ENCODE measurements at regions not wholly inside any gene's neighbourhood (a gene's known extent, or its start where the extent isn't known, plus 50 kb on each side); places are given as distances from the start of the nearest gene placed in this dataset.
"Not testable (repeated sequence)": the region's sequence is repeated elsewhere in the genome, so short reads cannot be mapped to it uniquely, and the experiment has no call there.

DNA sequence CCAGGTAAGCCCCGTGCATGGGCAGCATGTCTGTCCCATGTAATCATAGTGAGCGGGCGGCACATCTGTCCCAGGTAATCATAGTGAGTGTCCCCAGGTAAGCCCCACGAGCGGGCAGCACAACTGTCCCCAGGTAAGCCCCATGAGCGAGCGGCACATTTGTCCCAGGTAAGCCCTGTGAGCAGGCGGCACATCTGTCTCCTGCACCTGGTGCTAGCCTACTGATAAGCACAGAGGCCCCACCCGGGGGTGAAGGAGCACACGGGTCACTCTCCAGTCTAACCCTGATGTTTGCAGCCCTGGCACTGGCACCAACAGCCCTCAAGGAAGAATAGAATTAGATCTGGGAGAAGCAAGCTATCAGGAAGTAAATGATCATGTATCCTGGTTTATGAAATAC is 99.2 kb downstream of the ATP6V0E2 start:
- H3K4me1 Mint-ChIP-seq (ENCODE audit: low read depth); DNase-seq (ENCODE audit: low spot score, unreplicated experiment); H3K36me3 Mint-ChIP-seq (ENCODE audit: insufficient read depth); H3K9me3 Mint-ChIP-seq (ENCODE audit: low read depth); H3K4me3 Mint-ChIP-seq (ENCODE audit: low read depth); H3K27ac Mint-ChIP-seq: not testable (repeated sequence)
- peaks cover 47% of the 10 kb centered on the region for H3K27me3 Mint-ChIP-seq

DNA sequence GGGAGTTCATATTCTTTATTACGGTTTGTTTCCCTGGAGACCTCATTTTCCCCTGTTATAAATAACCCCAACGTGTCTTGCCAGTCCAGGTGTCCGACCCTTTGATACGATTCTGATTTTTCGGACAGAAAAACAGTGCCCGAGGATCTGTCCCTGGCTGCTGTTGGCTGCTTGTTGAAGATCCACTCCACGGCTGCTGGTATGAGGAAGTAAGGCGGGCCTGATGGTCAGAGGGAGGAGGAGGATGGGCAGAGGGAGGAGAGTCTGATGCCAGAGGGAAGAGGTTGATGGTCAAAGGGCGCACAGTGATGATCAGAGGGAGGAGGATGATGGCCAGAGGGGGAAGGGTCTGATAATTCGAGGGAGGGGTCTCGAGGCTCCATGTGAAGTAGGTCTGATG is 99.9 kb downstream of the ATP6V0E2 start:
- DNase-seq (ENCODE audit: low spot score, unreplicated experiment); H3K36me3 Mint-ChIP-seq (ENCODE audit: insufficient read depth); H3K4me3 Mint-ChIP-seq (ENCODE audit: low read depth); H3K9me3 Mint-ChIP-seq (ENCODE audit: low read depth); H3K4me1 Mint-ChIP-seq (ENCODE audit: low read depth); H3K27ac Mint-ChIP-seq: not testable (repeated sequence)
- H3K27me3 Mint-ChIP-seq: peaks cover 50% of the 10 kb centered on the region

- H3K36me3 Mint-ChIP-seq (ENCODE audit: insufficient read depth); H3K27ac Mint-ChIP-seq; H3K4me1 Mint-ChIP-seq (ENCODE audit: low read depth); DNase-seq (ENCODE audit: low spot score, unreplicated experiment); H3K9me3 Mint-ChIP-seq (ENCODE audit: low read depth); H3K4me3 Mint-ChIP-seq (ENCODE audit: low read depth): not testable (repeated sequence)
- peaks cover 54% of the 10 kb centered on the region for H3K27me3 Mint-ChIP-seq
These were observed 101.8 kb downstream of the ATP6V0E2 start for GRCh38 chr7:149975608-149976007.

- H3K4me1 Mint-ChIP-seq (ENCODE audit: low read depth); H3K36me3 Mint-ChIP-seq (ENCODE audit: insufficient read depth); DNase-seq (ENCODE audit: low spot score, unreplicated experiment); H3K4me3 Mint-ChIP-seq (ENCODE audit: low read depth); H3K27ac Mint-ChIP-seq; H3K9me3 Mint-ChIP-seq (ENCODE audit: low read depth): not testable (repeated sequence)
- peaks cover 38% of the 10 kb centered on the region for H3K27me3 Mint-ChIP-seq
These were observed 104.8 kb downstream of the ATP6V0E2 start for GRCh38 chr7:149978537-149978936.

DNA sequence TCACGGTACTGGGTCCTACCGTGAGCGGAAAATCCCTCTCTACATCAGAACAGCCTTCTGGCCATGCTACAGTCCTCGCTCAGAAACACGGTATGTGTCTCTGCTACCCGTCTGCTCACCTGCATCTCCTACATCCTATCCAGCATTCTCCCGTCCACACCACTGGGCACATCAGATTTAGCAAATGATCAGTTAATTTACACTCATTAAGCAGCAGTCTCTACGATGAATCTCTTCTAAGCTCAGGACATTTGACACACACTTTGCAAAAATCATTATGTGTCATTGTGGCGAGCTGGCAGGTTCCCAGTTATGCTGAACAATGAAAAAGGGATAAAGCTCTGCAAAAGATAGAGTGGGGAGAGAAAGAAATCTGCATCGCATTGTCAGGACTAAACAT is 105.2 kb downstream of the ATP6V0E2 start:
- not testable (repeated sequence) for H3K36me3 Mint-ChIP-seq (ENCODE audit: insufficient read depth); H3K4me1 Mint-ChIP-seq (ENCODE audit: low read depth); H3K4me3 Mint-ChIP-seq (ENCODE audit: low read depth); H3K27ac Mint-ChIP-seq; H3K9me3 Mint-ChIP-seq (ENCODE audit: low read depth); DNase-seq (ENCODE audit: low spot score, unreplicated experiment)
- H3K27me3 Mint-ChIP-seq: peaks cover 38% of the 10 kb centered on the region

- H3K4me3 Mint-ChIP-seq (ENCODE audit: low read depth); H3K36me3 Mint-ChIP-seq (ENCODE audit: insufficient read depth); DNase-seq (ENCODE audit: low spot score, unreplicated experiment); H3K9me3 Mint-ChIP-seq (ENCODE audit: low read depth); H3K27ac Mint-ChIP-seq; H3K4me1 Mint-ChIP-seq (ENCODE audit: low read depth): not testable (repeated sequence)
- peaks cover 20% of the 10 kb centered on the region for H3K27me3 Mint-ChIP-seq
These were observed 108.9 kb downstream of the ATP6V0E2 start for GRCh38 chr7:149982537-149983112.

DNA sequence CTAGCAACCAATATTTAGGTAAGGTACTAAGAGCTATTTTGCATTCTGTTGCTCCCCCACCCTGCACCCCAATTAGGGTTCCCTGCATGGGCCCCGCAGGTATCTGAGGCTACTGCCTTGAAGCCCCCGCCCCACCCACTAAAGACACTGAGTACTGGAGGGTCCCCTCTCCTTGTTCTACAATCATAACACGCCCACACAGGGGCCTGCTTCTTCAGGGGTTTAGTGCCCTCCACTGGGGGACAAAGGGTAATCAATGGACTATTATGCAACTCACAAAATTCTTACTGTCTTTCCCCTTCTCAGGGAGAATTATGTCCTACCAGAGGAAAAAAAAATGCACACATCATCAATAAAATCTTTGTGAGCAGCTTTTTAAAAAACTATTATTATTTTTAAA is 113.1 kb downstream of the ATP6V0E2 start:
- H3K36me3 Mint-ChIP-seq (ENCODE audit: insufficient read depth); H3K4me3 Mint-ChIP-seq (ENCODE audit: low read depth); H3K4me1 Mint-ChIP-seq (ENCODE audit: low read depth); H3K27ac Mint-ChIP-seq; DNase-seq (ENCODE audit: low spot score, unreplicated experiment); H3K9me3 Mint-ChIP-seq (ENCODE audit: low read depth): not testable (repeated sequence)
- peaks cover 33% of the 10 kb centered on the region for H3K27me3 Mint-ChIP-seq

- DNase-seq (ENCODE audit: low spot score, unreplicated experiment); H3K4me1 Mint-ChIP-seq (ENCODE audit: low read depth); H3K9me3 Mint-ChIP-seq (ENCODE audit: low read depth); H3K4me3 Mint-ChIP-seq (ENCODE audit: low read depth); H3K36me3 Mint-ChIP-seq (ENCODE audit: insufficient read depth): not testable (repeated sequence)
- H3K27me3 Mint-ChIP-seq: peaks cover 51% of the 10 kb centered on the region
- H3K27ac Mint-ChIP-seq: peak overlapping the region; percentile 31
These were observed 118.0 kb downstream of the ATP6V0E2 start for GRCh38 chr7:149991652-149992302.

GRCh38 chr7:149992366-149992765 is 118.6 kb downstream of the ATP6V0E2 start:
- H3K36me3 Mint-ChIP-seq (ENCODE audit: insufficient read depth); H3K4me1 Mint-ChIP-seq (ENCODE audit: low read depth); H3K27ac Mint-ChIP-seq; H3K9me3 Mint-ChIP-seq (ENCODE audit: low read depth); DNase-seq (ENCODE audit: low spot score, unreplicated experiment); H3K4me3 Mint-ChIP-seq (ENCODE audit: low read depth): not testable (repeated sequence)
- H3K27me3 Mint-ChIP-seq: peaks cover 51% of the 10 kb centered on the region

- H3K9me3 Mint-ChIP-seq (ENCODE audit: low read depth): not testable (repeated sequence)
These were observed 121.7 kb downstream of the ATP6V0E2 start for GRCh38 chr7:149995369-149996026.

More at GRCh38 chr7:149995369-149996026, 121.7 kb downstream of the ATP6V0E2 start:
- H3K4me3 Mint-ChIP-seq (ENCODE audit: low read depth); H3K36me3 Mint-ChIP-seq (ENCODE audit: insufficient read depth); H3K4me1 Mint-ChIP-seq (ENCODE audit: low read depth); DNase-seq (ENCODE audit: low spot score, unreplicated experiment); H3K27ac Mint-ChIP-seq: not testable (repeated sequence)
- peaks cover 45% of the 10 kb centered on the region for H3K27me3 Mint-ChIP-seq

Data from progenitor cell of endocrine pancreas (in vitro differentiated cells).